Smooth muscle cell of the brain vasculature (primary cell): ENCODE measurements at regions not wholly inside any gene's neighbourhood (a gene's known extent, or its start where the extent isn't known, plus 50 kb on each side); places are given as distances from the start of the nearest gene placed in this dataset.
"Not testable (repeated sequence)": the region's sequence is repeated elsewhere in the genome, so short reads cannot be mapped to it uniquely, and the experiment has no call there.

Experiments
- DNase-seq: peaks from one replicate; pipeline ENCODE4 v3.0.0-alpha.2; 2012; ENCODE audit warnings: low read depth, low spot score

GRCh38 chr6:11848852-11849731 lies 70.5 kb upstream of the ADTRP start:
- DNase-seq: peak; percentile 49

GRCh38 chr6:11848346-11848651 lies 69.7 kb upstream of the ADTRP start:
- no peak for DNase-seq

GRCh38 chr6:11847515-11848345 lies 69.1 kb upstream of the ADTRP start:
- DNase-seq: peak; percentile 33

- DNase-seq: not testable (repeated sequence)
Measured at GRCh38 chr6:11847068-11847467, 68.5 kb upstream of the ADTRP start.

- no peak for DNase-seq
Measured at GRCh38 chr6:11845664-11846577, 67.3 kb upstream of the ADTRP start.

GRCh38 chr6:11842795-11843194 lies 64.2 kb upstream of the ADTRP start:
- DNase-seq: not testable (repeated sequence)

GRCh38 chr6:11835065-11835464 lies 56.5 kb upstream of the ADTRP start:
- DNase-seq: no peak

GRCh38 chr6:11833626-11834592 lies 55.3 kb upstream of the ADTRP start:
- DNase-seq: no peak

GRCh38 chr6:11831653-11832052 lies 53.0 kb upstream of the ADTRP start:
- no peak for DNase-seq

- DNase-seq: no peak
Measured at GRCh38 chr6:11830520-11830919, 51.9 kb upstream of the ADTRP start.

GRCh38 chr6:11830105-11830504 lies 51.5 kb upstream of the ADTRP start:
- no peak for DNase-seq

GRCh38 chr6:11828262-11828870 lies 49.8 kb upstream of the ADTRP start:
- no peak for DNase-seq
